Upper lobe of right lung (tissue), 1 donor: ENCODE measurements at regions not wholly inside any gene's neighbourhood (a gene's known extent, or its start where the extent isn't known, plus 50 kb on each side); places are given as distances from the start of the nearest gene placed in this dataset.
A peak's percentile ranks its signal among the peaks of the same experiment; 100 is the strongest.

ENCODE experiments used
- ATAC-seq: fragments of 200-7000 bp; cut with Tn5 transposase; one replicate; pipeline ENCODE4 v1.9.1; 2020; ENCODE audit warnings: mild to moderate bottlenecking, moderate library complexity
- DNase-seq: peaks from one replicate; pipeline ENCODE4 v3.0.0-alpha.2; 2020
- H3K27ac ChIP-seq: fragments of 200-600 bp; one replicate; pipeline ENCODE4 v1.8.0; 2022
- H3K27me3 ChIP-seq: fragments of 200-600 bp; one replicate; pipeline ENCODE4 v1.8.0; 2022; ENCODE audit warnings: mild to moderate bottlenecking
- H3K36me3 ChIP-seq: fragments of 200-600 bp; one replicate; pipeline ENCODE4 v1.8.0; 2022
- H3K4me1 ChIP-seq: fragments of 200-600 bp; one replicate; pipeline ENCODE4 v1.8.0; 2022
- H3K4me3 ChIP-seq: fragments of 200-600 bp; one replicate; pipeline ENCODE4 v1.8.0; 2022; ENCODE audit warnings: mild to moderate bottlenecking
- H3K9me3 ChIP-seq: fragments of 200-600 bp; one replicate; pipeline ENCODE4 v1.8.0; 2022
- CTCF ChIP-seq: fragments of 200-600 bp; IDR thresholded peaks from one replicate; pipeline ENCODE4 v1.8.0; 2022; ENCODE audit warnings: antibody characterized with exemption
- intact Hi-C: fragments of 100-400 bp; cut with DNase I; formaldehyde crosslinking; loops from one replicate; pipeline ENCODE4 v1.11.0; 2022
- donor health status: DM: no; HTN: yes; CAD: no; lungs with severe emphysema.

GRCh38 chr6:148258868-148259267, 83.8 kb upstream of the SASH1 start:
- Histone ChIP-seq H3K36me3 (no peaks in the 10 kb centered on the region), H3K27me3 (no peaks in the 10 kb centered on the region), H3K4me3 (no peak overlapping the region), H3K27ac (no peak overlapping the region), H3K9me3 (no peaks in the 10 kb centered on the region), H3K4me1 (no peaks in the 10 kb centered on the region)
- TF ChIP-seq CTCF: no peak
- intact Hi-C loops: loop anchor here (10.0 kb wide), 1 partner anchor 754 kb away; the partner anchor contains the start of gene SAMD5
- ATAC-seq (no peak), DNase-seq (no peak)

- no peak for DNase-seq
- ATAC-seq: no peak
- Histone ChIP-seq H3K36me3 (no peaks in the 10 kb centered on the region), H3K4me1 (no peaks in the 10 kb centered on the region), H3K9me3 (no peaks in the 10 kb centered on the region), H3K27me3 (no peaks in the 10 kb centered on the region), H3K27ac (no peak overlapping the region), H3K4me3 (no peak overlapping the region)
- no peak for TF ChIP-seq CTCF
- intact Hi-C loops: no loop called here
Measured at GRCh38 chr6:148261470-148261869, 81.2 kb upstream of the SASH1 start.

GRCh38 chr6:148263010-148263409, 79.6 kb upstream of the SASH1 start:
- Histone ChIP-seq H3K9me3 (no peaks in the 10 kb centered on the region), H3K4me1 (no peaks in the 10 kb centered on the region), H3K4me3 (no peak overlapping the region), H3K27ac (no peak overlapping the region), H3K27me3 (no peaks in the 10 kb centered on the region), H3K36me3 (no peaks in the 10 kb centered on the region)
- DNase-seq (no peak), ATAC-seq (peak; percentile 86)
- intact Hi-C loops: no loop called here
- TF ChIP-seq CTCF: no peak

GRCh38 chr6:148263961-148264360, 78.7 kb upstream of the SASH1 start:
- DNase-seq: no peak
- Histone ChIP-seq H3K27me3 (no peaks in the 10 kb centered on the region), H3K36me3 (no peaks in the 10 kb centered on the region), H3K4me1 (no peaks in the 10 kb centered on the region), H3K9me3 (no peaks in the 10 kb centered on the region), H3K4me3 (no peak overlapping the region), H3K27ac (no peak overlapping the region)
- no peak for TF ChIP-seq CTCF
- ATAC-seq: no peak
- intact Hi-C loops: no loop called here

GRCh38 chr6:148265054-148265453, 77.6 kb upstream of the SASH1 start:
- intact Hi-C loops: no loop called here
- Histone ChIP-seq H3K9me3 (no peaks in the 10 kb centered on the region), H3K36me3 (no peaks in the 10 kb centered on the region), H3K27me3 (no peaks in the 10 kb centered on the region), H3K4me3 (no peak overlapping the region), H3K4me1 (no peaks in the 10 kb centered on the region), H3K27ac (no peak overlapping the region)
- DNase-seq: no peak
- no peak for TF ChIP-seq CTCF
- peak; percentile 53 for ATAC-seq

GRCh38 chr6:148269386-148269785, 73.3 kb upstream of the SASH1 start:
- DNase-seq (no peak), ATAC-seq (no peak)
- Histone ChIP-seq H3K4me1 (no peaks in the 10 kb centered on the region), H3K27me3 (no peaks in the 10 kb centered on the region), H3K4me3 (no peak overlapping the region), H3K9me3 (no peaks in the 10 kb centered on the region), H3K36me3 (no peaks in the 10 kb centered on the region), H3K27ac (no peak overlapping the region)
- intact Hi-C loops: no loop called here
- TF ChIP-seq CTCF: no peak
